AG10803 (cell line): ENCODE measurements at regions not wholly inside any gene's neighbourhood (a gene's known extent, or its start where the extent isn't known, plus 50 kb on each side); places are given as distances from the start of the nearest gene placed in this dataset.

Source experiments
- DNase-seq: peaks from one replicate; pipeline ENCODE4 v3.0.0; 2010; ENCODE audit warnings: low read depth
- H3K4me3 ChIP-seq: 2 replicates; pipeline ENCODE4 v1.5.1; 2011; ENCODE audit warnings: mild to moderate bottlenecking, low read length, control low read depth
- CTCF ChIP-seq: conservative IDR thresholded peaks from 2 replicates; pipeline ENCODE4 v1.5.1; 2011; ENCODE audit warnings: mild to moderate bottlenecking, low read length, control low read depth, inconsistent platforms

GRCh38 chr1:30035522-30036228, 687.7 kb downstream of the MATN1 start:
- H3K4me3 ChIP-seq = no peak overlapping the region
- no peak for TF ChIP-seq CTCF
- DNase-seq = no peak

- no peak for TF ChIP-seq CTCF
- no peak for DNase-seq
These were observed 688.5 kb downstream of the MATN1 start for GRCh38 chr1:30034627-30035521.

GRCh38 chr1:30034105-30034626, 689.2 kb downstream of the MATN1 start:
- TF ChIP-seq CTCF = no peak
- no peak overlapping the region for H3K4me3 ChIP-seq
- no peak for DNase-seq

More at GRCh38 chr1:30034627-30035521, 688.5 kb downstream of the MATN1 start:
- H3K4me3 ChIP-seq = no peak overlapping the region

GRCh38 chr1:30033256-30034104, 689.9 kb downstream of the MATN1 start:
- no peak overlapping the region for H3K4me3 ChIP-seq
- DNase-seq = no peak
- no peak for TF ChIP-seq CTCF

GRCh38 chr1:30032302-30032701, 691.1 kb downstream of the MATN1 start:
- no peak for TF ChIP-seq CTCF
- H3K4me3 ChIP-seq = no peak overlapping the region
- DNase-seq = no peak

- H3K4me3 ChIP-seq = no peak overlapping the region
- no peak for TF ChIP-seq CTCF
- no peak for DNase-seq
These were observed 693.7 kb downstream of the MATN1 start for GRCh38 chr1:30029677-30030076.
